D341Med (cell line): ENCODE measurements at regions not wholly inside any gene's neighbourhood (a gene's known extent, or its start where the extent isn't known, plus 50 kb on each side); places are given as distances from the start of the nearest gene placed in this dataset.

ENCODE experiments used
- DNase-seq: peaks from one replicate; pipeline ENCODE4 v3.0.0; 2012; ENCODE audit warnings: low spot score

DNA sequence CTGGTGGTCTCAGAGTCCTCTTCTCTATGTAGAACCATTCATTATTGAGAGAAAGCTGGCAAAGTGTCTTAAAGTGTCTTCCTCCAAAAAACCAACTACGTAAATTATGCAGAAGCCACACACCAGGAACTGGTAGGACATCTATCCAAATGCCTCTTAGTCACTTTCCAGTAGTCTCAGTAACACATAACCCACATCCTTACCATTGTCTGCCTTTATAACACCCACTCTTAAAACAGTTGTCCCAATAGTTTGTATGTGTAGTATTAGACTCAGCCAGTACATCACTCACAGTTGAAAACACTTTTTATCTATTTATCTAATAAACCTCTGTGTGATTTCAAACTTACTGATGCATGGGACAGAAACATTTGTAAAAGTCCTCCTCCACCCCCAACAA is 143.6 kb upstream of the HNRNPA3 start:
- DNase-seq = no peak

DNA sequence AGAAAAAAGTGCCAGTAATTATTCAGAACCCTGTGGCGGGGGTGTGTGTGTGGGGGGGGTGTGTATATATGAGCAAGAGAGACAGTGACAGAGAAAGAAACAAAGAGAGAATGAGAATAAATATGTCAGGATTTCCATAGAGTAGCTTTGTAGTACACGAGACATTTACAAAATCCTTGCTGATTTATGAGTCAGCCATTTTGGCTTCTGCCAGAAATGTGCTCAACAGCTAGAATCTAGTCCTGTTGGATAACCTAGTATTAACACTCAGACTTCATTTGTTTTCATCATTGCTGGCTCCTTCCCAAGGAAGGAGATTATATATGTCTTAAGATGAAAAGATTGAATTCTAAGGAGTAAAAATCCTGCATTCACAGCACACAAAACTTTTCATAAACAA is 140.5 kb upstream of the HNRNPA3 start:
- no peak for DNase-seq

DNA sequence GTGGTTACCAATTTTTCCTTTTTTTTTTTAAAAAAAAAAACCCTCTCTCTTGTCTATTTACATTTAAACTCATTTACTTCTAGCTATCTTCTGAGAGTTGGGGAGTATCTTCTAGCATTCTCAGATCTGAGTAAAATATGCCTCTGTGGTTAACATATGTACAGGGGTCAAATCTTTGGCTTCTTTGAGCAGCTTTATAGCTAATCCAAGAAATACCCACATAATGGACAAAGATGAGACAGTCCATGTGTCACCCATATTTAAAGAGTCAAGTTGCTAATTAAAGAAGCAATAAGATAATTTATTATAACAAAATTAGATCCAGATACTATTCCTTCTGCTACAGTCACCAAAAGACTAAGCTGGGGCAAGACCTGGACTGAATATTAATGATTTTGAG is 139.0 kb upstream of the HNRNPA3 start:
- DNase-seq = no peak

DNA sequence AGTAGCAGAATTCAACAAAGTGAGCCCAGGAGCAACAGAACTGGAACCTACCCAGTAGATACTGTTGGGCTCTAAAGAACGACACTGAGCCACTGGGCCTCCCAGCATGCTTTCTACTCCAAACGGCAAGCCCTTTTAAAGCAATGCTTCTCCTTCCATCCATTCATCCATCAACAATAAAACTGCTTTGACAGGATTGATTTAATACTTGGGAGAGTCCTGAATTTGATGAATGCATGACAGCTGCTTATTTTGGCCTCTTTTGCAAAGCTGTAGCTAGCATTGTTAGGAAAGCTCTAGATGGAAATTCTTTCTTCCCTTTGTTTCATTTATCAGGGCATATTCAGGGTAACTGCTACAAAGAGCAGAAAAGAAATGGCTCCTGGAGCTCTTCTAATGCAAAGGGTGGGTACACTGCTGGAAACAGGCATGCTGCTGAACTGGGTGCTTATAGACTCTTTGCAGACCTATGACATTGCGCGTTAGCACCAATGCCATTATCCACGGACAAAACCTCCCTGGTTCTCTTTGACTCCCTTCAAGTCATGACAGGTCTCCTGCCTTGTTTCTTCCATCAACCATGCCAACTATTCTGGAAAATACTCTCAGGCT is 138.4 kb upstream of the HNRNPA3 start:
- no peak for DNase-seq

GRCh38 chr2:177075254-177075653 is 137.3 kb upstream of the HNRNPA3 start:
- DNase-seq = no peak

- DNase-seq = no peak
These were observed 135.9 kb upstream of the HNRNPA3 start for GRCh38 chr2:177076636-177077179.

- DNase-seq = no peak
These were observed 134.8 kb upstream of the HNRNPA3 start for GRCh38 chr2:177077778-177078177.

DNA sequence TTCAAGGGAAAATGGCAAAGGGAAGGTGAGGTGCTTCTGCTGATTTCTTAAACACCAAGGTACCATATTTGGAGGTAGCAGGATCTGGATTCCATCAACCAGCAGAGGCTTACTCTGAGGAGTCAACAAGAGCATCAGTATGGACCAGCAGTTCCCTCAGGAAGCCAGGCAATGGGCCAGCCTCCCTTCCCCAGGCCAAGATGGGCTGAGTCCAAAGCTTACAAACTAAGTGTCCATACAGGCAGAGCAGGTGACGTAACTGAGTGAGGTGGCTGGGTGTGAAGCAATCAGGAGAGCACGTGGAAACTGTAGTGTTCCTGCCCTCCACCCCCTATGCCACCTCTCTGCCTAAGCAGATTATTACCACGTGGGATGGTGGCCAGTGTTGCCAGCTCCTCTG is 134.2 kb upstream of the HNRNPA3 start:
- DNase-seq = no peak

DNA sequence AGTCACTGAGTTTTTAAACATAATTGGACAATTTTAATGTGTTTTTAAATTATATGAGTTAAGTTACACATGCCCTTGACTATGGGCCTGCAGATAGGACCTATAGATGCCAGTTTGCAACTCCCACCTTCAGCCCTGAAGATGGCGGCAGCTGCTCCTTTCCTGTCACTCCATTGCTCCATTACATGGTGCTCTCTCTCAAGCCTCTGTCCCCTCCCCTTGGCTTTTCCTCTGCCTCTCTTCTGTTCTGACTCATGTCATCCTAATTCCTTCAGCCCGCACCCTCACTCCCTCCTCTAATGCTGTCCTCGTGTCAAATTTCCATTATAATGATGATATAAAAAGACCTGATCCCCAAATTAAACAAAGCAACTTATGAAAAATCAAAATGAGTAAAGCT is 133.7 kb upstream of the HNRNPA3 start:
- no peak for DNase-seq

DNA sequence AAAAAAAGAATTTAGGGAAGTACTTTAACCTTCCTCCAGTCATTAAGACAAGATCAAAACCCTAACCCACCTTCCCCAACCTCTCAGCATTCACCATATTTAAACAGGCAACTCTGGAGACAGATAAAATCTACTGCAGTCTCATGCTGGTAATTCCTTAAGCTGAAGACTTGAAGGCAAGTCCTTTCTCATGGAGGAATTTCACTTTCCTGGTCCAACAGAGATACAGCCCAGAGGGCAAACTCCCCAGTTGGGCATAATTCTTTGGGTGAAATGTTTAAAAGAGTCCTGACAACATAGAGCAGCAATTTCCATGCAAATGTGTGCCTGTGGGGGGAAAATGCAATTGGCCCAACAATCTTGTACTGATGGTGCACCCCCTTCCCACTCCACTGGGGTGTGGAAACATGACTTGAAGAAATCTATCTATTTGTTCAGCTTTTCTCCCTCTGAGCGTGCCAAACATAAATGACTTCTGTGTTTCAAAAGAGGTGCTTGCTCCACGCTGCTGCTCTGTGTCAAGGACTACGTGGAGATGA is 131.8 kb upstream of the HNRNPA3 start:
- no peak for DNase-seq

GRCh38 chr2:177084607-177085006 is 128.0 kb upstream of the HNRNPA3 start:
- no peak for DNase-seq

- no peak for DNase-seq
These were observed 124.1 kb upstream of the HNRNPA3 start for GRCh38 chr2:177088529-177088928.

GRCh38 chr2:177090967-177091366 is 121.6 kb upstream of the HNRNPA3 start:
- DNase-seq = no peak

DNA sequence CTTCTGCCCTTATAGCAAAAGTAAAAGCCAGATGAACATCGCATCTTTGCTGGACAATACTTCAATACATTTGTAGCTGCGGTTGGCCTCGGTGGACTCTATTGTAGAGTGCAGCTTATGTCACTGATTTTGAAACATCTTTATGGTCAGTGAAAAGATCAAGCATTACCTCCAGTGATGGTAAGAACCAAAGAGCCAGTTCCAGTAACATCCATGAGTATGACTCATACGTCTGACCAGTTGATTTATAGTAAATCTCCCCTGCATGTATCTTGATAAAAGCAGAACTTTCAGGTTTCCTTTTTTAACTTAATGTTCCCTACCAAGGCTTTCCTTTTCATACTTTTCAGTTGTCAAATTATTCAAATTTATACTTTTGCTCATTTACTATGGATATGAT is 119.2 kb upstream of the HNRNPA3 start:
- no peak for DNase-seq

DNA sequence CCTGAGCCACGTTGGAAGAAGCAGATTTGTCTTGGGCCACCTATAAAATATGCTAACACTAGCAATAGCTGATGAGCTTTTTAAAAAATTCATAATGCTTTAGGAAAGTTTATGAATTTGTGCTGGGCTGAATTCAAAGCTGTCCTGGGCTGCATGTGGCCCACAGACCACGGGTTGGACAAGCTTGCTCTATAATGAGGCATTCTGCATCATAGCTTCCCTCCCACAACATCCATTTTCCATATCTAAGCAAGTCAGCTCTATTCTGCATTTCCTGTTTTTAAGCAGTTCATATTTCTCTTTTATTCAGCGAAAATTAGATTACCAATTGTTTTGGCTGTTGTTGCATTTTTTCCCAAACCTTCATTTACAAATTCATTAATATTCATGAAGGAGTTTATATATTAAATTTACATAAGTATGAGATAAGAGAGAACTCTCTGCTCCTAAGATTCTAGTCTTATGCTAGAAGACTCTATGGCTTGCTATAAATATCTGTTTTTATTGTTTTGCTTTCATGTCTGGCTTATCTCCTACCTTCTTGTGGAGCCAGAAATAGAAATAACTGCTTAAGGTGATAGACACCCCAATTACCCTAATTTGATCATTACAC is 114.5 kb upstream of the HNRNPA3 start:
- DNase-seq = no peak

GRCh38 chr2:177101930-177102329 is 110.7 kb upstream of the HNRNPA3 start:
- no peak for DNase-seq

DNA sequence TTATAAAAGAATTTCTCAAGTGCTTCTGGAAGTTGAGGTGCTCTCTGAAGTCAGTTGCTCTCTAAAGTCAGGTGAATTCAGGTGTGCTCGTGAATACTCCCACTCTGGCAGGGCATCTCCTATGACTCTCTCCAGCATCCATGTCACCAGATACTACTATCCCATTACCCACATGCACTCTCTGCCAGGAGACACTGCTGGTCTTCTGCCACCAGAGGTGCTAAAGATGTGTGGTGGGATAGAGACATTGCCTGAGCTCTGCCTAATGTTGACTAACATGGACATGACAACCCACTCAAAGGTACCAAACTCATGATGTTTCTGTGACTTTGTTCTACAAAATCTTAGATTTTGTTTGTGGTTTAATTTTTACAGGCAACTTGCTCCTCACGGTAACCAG is 106.4 kb upstream of the HNRNPA3 start:
- peak; percentile 26 for DNase-seq

- DNase-seq = no peak
These were observed 103.7 kb upstream of the HNRNPA3 start for GRCh38 chr2:177108890-177109289.

DNA sequence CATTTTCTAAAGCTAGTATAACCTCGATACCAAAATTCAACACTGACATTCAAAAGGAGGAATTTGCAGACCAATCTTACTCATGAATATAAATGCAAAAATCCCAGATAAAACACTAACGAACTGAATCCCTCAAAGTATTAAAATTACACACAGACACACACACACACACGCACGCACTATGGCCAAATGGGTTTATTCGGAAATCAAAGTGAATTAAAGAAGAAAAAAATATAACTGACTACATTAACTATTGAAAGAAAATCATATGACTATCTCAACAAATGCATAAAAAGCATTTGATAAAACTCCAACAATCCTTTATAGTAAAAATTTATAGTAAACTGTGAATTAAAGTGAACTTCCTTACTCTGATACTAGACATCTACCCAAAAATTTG is 97.9 kb upstream of the HNRNPA3 start:
- no peak for DNase-seq

GRCh38 chr2:177117755-177118154 is 94.8 kb upstream of the HNRNPA3 start:
- DNase-seq = no peak

- DNase-seq = no peak
These were observed 94.0 kb upstream of the HNRNPA3 start for GRCh38 chr2:177118636-177119035.

GRCh38 chr2:177119099-177119498 is 93.5 kb upstream of the HNRNPA3 start:
- no peak for DNase-seq

GRCh38 chr2:177123048-177123447 is 89.5 kb upstream of the HNRNPA3 start:
- no peak for DNase-seq

- no peak for DNase-seq
These were observed 88.2 kb upstream of the HNRNPA3 start for GRCh38 chr2:177124371-177124770.
